ENCODE measurements at regions not wholly inside any gene's neighbourhood (a gene's known extent, or its start where the extent isn't known, plus 50 kb on each side); places are given as distances from the start of the nearest gene placed in this dataset.

DNA sequence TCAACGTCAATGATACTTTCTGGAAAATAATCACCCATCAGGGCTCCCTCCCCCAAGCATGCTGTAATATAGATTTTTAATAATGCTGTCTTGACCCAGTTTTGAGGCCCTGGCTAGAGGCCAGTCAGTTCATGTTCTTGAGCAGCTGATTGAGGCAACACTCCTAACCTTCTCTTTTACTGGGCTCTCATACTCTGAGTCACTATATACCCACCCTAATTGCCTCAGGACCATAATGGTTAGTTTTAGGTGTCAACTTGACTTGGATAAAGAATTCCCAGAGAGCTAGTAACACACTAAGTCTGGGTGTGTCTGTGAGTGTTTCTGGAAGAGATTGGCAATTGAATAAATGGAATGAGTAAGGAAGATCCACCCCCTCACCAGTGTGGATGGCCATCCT, 527.0 kb upstream of the ATP2B1 start:
- TF ChIP-seq, protein P1, sequence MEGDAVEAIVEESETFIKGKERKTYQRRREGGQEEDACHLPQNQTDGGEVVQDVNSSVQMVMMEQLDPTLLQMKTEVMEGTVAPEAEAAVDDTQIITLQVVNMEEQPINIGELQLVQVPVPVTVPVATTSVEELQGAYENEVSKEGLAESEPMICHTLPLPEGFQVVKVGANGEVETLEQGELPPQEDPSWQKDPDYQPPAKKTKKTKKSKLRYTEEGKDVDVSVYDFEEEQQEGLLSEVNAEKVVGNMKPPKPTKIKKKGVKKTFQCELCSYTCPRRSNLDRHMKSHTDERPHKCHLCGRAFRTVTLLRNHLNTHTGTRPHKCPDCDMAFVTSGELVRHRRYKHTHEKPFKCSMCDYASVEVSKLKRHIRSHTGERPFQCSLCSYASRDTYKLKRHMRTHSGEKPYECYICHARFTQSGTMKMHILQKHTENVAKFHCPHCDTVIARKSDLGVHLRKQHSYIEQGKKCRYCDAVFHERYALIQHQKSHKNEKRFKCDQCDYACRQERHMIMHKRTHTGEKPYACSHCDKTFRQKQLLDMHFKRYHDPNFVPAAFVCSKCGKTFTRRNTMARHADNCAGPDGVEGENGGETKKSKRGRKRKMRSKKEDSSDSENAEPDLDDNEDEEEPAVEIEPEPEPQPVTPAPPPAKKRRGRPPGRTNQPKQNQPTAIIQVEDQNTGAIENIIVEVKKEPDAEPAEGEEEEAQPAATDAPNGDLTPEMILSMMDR (IDR thresholded peaks at IDR 0.05) = no peak

DNA sequence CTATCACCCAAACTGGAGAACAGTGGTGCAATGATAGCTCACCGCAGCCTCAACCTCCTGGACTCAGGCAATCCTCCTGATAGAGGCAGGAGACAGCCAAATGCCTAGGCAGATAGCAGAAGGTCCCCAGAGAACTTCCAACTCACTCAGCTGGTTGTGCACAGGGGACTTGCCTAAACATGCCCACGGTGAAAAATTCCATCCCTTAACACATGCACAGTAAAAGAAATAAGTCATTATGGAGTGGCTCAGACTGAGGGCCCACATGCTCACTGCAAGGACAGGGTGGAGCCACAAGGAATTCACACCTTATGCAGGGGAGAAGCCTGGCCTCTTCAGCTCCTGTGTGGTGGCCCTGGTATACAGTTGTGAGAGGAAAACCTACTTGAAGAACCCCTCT, 525.8 kb upstream of the ATP2B1 start:
- TF ChIP-seq, protein P1 (IDR thresholded peaks at IDR 0.05) = no peak

DNA sequence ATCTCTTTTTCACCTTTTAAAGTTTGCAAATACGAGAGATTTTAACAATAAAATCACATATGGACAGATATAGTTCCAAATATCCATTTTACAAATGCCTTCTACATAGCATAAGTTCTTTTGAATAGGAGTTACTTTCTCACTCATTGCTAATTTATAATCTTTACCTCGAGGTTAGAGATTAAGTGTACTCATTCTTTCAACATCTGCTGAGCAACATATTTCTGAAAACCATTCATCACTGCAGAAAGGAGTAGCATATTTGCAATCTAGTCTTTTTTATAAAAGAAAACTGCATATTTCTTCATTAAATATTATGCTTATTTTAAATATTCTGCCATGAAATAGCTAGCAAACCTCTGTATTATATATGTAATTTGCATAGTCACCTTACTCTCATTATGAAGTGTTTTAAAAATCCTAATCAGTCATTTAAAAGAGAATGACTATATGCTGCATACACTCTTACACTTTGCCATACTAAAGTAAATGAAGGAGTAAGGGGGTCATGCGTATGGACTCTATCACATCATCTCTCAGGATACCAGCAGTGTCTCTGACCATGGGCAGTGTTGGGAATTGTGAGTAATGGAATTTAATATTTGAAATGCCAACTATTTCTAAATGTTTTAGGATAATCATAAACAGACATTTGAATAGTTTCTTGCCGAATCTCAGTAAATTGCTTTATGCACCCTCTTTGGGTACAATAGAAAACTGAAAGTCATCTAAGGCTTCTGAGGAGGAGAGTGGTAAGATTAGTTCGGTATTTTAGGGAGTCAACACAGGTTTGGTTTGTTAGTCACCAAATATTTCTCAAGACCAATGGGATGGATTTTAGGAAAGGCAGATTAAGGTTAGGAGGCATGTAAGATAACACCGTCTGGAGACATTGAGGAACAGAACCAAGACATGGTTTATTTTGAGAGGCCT, 524.8 kb upstream of the ATP2B1 start:
- TF ChIP-seq, protein P1 (IDR thresholded peaks at IDR 0.05) = no peak

DNA sequence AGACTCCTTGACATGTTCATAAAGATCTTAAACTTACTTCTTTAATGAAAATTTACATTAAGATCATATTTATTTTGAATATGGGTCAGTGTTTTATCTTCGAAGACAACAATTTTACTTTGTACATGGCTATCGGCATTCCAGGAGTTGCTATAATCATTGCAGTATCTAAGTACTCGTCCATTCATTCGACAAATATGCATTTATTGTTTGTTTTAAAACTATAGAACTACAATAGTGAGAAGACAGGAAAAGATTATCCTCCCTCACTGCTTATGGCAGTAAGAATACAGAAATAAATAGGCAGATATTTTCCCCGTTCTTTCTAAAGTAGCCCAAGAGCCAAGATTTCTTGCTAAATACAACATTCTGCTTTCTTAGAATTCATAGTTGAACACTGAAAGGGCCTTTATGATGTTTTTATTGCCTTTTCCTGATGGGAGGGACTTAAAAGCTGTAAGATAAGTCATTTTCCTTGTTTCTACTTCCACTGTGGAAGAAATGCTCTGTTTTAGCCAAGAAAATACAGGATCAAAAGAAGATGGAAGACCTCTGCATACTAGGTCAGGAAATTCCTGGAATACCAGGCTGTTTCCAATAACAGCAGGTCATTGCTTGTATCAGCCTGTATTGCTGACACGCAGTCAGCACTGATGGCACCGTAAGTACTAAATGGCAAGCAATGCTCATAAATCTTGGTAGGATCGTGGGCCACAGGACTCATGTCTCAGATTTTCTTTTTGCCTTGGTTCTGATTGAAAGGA, 521.0 kb upstream of the ATP2B1 start:
- TF ChIP-seq, protein P1 (IDR thresholded peaks at IDR 0.05) = no peak

DNA sequence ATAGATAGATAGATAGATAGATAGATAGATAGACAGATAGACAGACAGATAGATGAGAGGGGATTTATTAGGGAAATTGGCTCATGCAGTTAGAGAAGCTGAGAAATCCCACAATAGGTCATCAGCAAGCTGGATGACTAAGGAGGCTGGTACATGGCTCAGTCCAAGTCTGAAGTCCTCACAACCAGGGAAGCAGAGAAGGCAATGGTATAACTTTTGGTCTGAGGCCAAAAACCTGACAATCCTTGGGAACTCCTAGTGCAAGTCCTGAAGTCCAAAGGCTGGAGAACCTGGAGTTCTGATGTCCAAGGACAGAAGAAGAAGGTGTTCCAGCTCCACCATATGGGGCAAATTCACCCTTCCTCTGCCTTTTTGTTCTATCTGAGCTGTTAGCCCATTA, 517.6 kb upstream of the ATP2B1 start:
- TF ChIP-seq, protein P1 (IDR thresholded peaks at IDR 0.05) = no peak

DNA sequence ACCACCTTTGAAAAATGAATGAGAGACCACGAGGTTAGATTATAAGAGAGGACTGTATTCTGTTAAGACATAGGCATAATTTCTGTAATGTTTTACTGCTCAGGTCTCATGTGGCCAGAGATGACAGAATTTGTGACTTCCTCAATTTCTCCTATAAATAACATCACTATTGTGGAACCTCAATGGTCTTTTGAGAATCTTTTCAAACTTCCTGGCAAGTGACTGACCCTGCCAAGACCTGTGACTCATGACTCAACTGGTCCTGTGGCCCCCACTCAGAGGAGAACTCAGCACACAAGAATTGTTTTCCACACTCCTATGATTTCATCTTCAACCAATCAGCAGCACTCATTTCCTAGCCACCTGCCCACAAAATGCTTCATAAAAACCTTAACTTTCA, 508.2 kb upstream of the ATP2B1 start:
- TF ChIP-seq, protein P1 (IDR thresholded peaks at IDR 0.05) = no peak

DNA sequence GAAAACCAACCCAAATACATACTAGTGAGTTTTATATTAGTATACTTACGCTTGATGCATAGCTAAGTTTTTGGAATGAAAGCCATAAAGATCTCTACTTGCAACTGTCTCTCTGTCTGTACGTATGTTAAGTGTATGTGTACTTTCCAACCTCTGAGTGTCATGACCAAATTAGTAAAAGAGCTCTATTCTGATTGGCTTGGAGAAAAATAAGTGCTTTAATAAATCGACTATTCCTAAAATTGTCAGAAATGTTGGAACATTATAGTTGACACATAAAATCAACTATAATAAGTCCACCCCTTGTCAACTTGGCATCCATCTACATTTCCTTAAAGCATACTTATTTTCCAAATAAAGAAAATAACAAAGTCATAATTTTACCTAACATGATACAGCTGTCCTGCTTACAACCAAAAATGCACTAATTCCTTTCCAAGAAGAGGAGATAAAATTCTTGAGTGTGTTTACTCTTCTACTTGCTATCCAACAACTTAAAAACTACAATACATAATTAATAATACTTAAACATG, 507.4 kb upstream of the ATP2B1 start:
- TF ChIP-seq, protein P1 (IDR thresholded peaks at IDR 0.05) = no peak

All from LNCAP (cell line).